GM12878 (cell line): ENCODE measurements at regions not wholly inside any gene's neighbourhood (a gene's known extent, or its start where the extent isn't known, plus 50 kb on each side); places are given as distances from the start of the nearest gene placed in this dataset.

Source experiments
- ATAC-seq: fragments of 200-7000 bp; cut with Tn5 transposase; 3 replicates; pipeline ENCODE4 v1.9.1; 2020; ENCODE audit warnings: mild to moderate bottlenecking, moderate library complexity
- BruUV-seq: library from RNA; stranded (reverse); fragments of 400-500 nt; replicated peaks from 2 replicates; lab custom pipeline; 2021; lab: Mats Ljungman, UMichigan
- CTCF ChIA-PET: fragments of 300-600 bp; sonication (Branson Sonifier 250); formaldehyde crosslinking; extraction: SDS; loops from one replicate; lab custom pipeline; 2021; ENCODE audit warnings: inconsistent platforms; lab: Yijun Ruan, JAX
- POLR2A ChIA-PET: fragments of 350-600 bp; formaldehyde crosslinking; extraction: SDS; loops from one replicate; lab custom pipeline; 2021; ENCODE audit warnings: inconsistent platforms; lab: Charles Lee
- RAD21 ChIA-PET: fragments of 300-600 bp; sonication (Branson Sonifier 250); formaldehyde crosslinking; loops from one replicate; lab custom pipeline; 2023; ENCODE audit warnings: antibody characterized with exemption; ENCODE audit not compliant: unreplicated experiment; lab: Charles Lee
- SMC1A ChIA-PET: fragments of 300-600 bp; sonication (Branson Sonifier 250); formaldehyde crosslinking; loops from one replicate; lab custom pipeline; 2023; ENCODE audit not compliant: unreplicated experiment, uncharacterized antibody; lab: Charles Lee
- DNase-seq: peaks from one replicate; pipeline ENCODE4 v3.0.0-alpha.2; 2011; ENCODE audit warnings: low read depth, low spot score
- FAIRE-seq: peaks from 3 replicates; lab custom pipeline; 2011; peaks lifted over from hg19 to GRCh38; lab: Jason Lieb, UNC
- H2AFZ ChIP-seq: 2 replicates; pipeline ENCODE4 v1.6.0; 2011; ENCODE audit warnings: low read depth, low read length, control low read depth; ENCODE audit not compliant: control insufficient read depth
- H3K27ac ChIP-seq: 2 replicates; pipeline ENCODE4 v1.5.1; 2011; ENCODE audit warnings: control low read depth; ENCODE audit not compliant: control insufficient read depth, insufficient read depth
- H3K27me3 ChIP-seq, 2 experiments: replicated peaks in 1 of 2; 2 replicates each; pipeline versions ENCODE4 v1.6.0 to v1.6.1; 2011; ENCODE audit warnings: low read length in 1 of 2; ENCODE audit not compliant: control insufficient read depth in 2 of 2, insufficient read depth in 2 of 2
- H3K36me3 ChIP-seq, 2 experiments: 2 replicates each; pipeline ENCODE4 v1.5.1; 2011; ENCODE audit warnings: low read length in 1 of 2; ENCODE audit not compliant: control insufficient read depth in 2 of 2, insufficient read depth in 2 of 2
- H3K4me1 ChIP-seq: 2 replicates; pipeline ENCODE4 v1.6.1; 2011; ENCODE audit warnings: mild to moderate bottlenecking, low read length, moderate library complexity, mixed read lengths; ENCODE audit not compliant: control insufficient read depth, insufficient read depth
- H3K4me2 ChIP-seq: 2 replicates; pipeline ENCODE4 v1.6.0; 2011; ENCODE audit warnings: control low read depth; ENCODE audit not compliant: control insufficient read depth, insufficient read depth
- H3K4me3 ChIP-seq: fragments of 200-600 bp; sonication (generic); 2 replicates; pipeline ENCODE4 v1.5.1; 2016
- H3K79me2 ChIP-seq: 2 replicates; pipeline ENCODE4 v1.6.0; 2011; ENCODE audit warnings: low read length; ENCODE audit not compliant: control insufficient read depth, insufficient read depth
- H3K9ac ChIP-seq: 2 replicates; pipeline ENCODE4 v1.8.0; 2011; ENCODE audit warnings: low read length, control low read depth, mixed read lengths; ENCODE audit not compliant: control insufficient read depth, insufficient read depth
- H3K9me3 ChIP-seq: replicated peaks from 3 replicates; pipeline ENCODE4 v1.5.1; 2011; ENCODE audit warnings: mild to moderate bottlenecking, low read length; ENCODE audit not compliant: control insufficient read depth, insufficient read depth
- H4K20me1 ChIP-seq: 2 replicates; pipeline ENCODE4 v1.6.0; 2011; ENCODE audit not compliant: control insufficient read depth, insufficient read depth
- ATF7 ChIP-seq: fragments of 450-650 bp; IDR thresholded peaks from 2 replicates; pipeline ENCODE4 v1.6.1; 2016; ENCODE audit warnings: low read depth, mild to moderate bottlenecking
- BCL3 ChIP-seq: IDR thresholded peaks from 2 replicates; pipeline ENCODE4 v1.6.1; 2011; ENCODE audit warnings: borderline replicate concordance, low read depth, mild to moderate bottlenecking, moderate library complexity, low read length; ENCODE audit not compliant: insufficient read depth, poor library complexity, severe bottlenecking
- PRDM15 ChIP-seq: fragments of 450-650 bp; formaldehyde crosslinking; IDR thresholded peaks from 2 replicates; pipeline ENCODE4 v1.4.0; 2020; ENCODE audit warnings: mild to moderate bottlenecking, moderate library complexity
- SUZ12 ChIP-seq: fragments of 200-600 bp; sonication (generic); IDR thresholded peaks from one replicate; pipeline ENCODE4 v1.6.1; 2018; ENCODE audit warnings: antibody characterized with exemption, mild to moderate bottlenecking; ENCODE audit not compliant: unreplicated experiment
- YBX1 ChIP-seq: fragments of 450-650 bp; IDR thresholded peaks from 2 replicates; pipeline ENCODE4 v1.6.1; 2016; ENCODE audit warnings: antibody characterized with exemption
- ZNF24 ChIP-seq: fragments of 450-650 bp; IDR thresholded peaks from 2 replicates; pipeline ENCODE4 v1.6.1; 2017; ENCODE audit warnings: antibody characterized with exemption, mild to moderate bottlenecking
- WGBS: methylation state at CpG from one replicate; pipeline ENCODE4 v1.1.6; 2016; ENCODE audit warnings: low lambda C conversion rate; ENCODE audit not compliant: insufficient replicate concordance, insufficient coverage; ENCODE audit errors: missing lambda C conversion rate; 5-methylcytosine and 5-hydroxymethylcytosine counted together
- in situ Hi-C: fragments of 300-500 bp; cut with MboI; formaldehyde crosslinking; loops from 9 replicates; pipeline ENCODE4 v1.14.3; 2018; ENCODE audit warnings: mixed read lengths
- intact Hi-C: fragments of 100-400 bp; cut with micrococcal nuclease; formaldehyde crosslinking; loops from one replicate; pipeline ENCODE4 v1.14.2; 2022; ENCODE audit not compliant: unreplicated experiment
- TF ChIP-seq, protein P1 (sequence below): fragments of 450-650 bp; IDR thresholded peaks from 2 replicates; pipeline ENCODE4 v1.6.1; 2017; ENCODE audit warnings: mild to moderate bottlenecking, low read depth, inconsistent platforms; ENCODE audit not compliant: poor library complexity, severe bottlenecking

- FAIRE-seq (no peak), ATAC-seq (no peak; the same call in 2 of the 3 replicates), DNase-seq (no peak)
- in situ Hi-C loops: no loop called here
- TF ChIP-seq ATF7: no peak
- TF ChIP-seq PRDM15: no peak
- no peak for TF ChIP-seq SUZ12
- no peak for TF ChIP-seq YBX1
- TF ChIP-seq BCL3: no peak
- TF ChIP-seq, protein P1, sequence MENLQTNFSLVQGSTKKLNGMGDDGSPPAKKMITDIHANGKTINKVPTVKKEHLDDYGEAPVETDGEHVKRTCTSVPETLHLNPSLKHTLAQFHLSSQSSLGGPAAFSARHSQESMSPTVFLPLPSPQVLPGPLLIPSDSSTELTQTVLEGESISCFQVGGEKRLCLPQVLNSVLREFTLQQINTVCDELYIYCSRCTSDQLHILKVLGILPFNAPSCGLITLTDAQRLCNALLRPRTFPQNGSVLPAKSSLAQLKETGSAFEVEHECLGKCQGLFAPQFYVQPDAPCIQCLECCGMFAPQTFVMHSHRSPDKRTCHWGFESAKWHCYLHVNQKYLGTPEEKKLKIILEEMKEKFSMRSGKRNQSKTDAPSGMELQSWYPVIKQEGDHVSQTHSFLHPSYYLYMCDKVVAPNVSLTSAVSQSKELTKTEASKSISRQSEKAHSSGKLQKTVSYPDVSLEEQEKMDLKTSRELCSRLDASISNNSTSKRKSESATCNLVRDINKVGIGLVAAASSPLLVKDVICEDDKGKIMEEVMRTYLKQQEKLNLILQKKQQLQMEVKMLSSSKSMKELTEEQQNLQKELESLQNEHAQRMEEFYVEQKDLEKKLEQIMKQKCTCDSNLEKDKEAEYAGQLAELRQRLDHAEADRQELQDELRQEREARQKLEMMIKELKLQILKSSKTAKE: no peak
- TF ChIP-seq ZNF24: no peak
- SMC1A ChIA-PET: no interaction called here
- no peaks in the 10 kb centered on the region for H3K27me3 ChIP-seq
- BruUV-seq: no TSS peak
- H3K79me2 ChIP-seq: no peaks in the 10 kb centered on the region
- H3K9ac ChIP-seq: no peak overlapping the region
- H3K9me3 ChIP-seq: no peaks in the 10 kb centered on the region
- no peaks in the 10 kb centered on the region for H3K36me3 ChIP-seq
- CTCF ChIA-PET: no interaction called here
- no peak overlapping the region for H3K4me2 ChIP-seq
- RAD21 ChIA-PET: no interaction called here
- H2AFZ ChIP-seq: no peak overlapping the region
- no peak overlapping the region for H3K4me3 ChIP-seq
- intact Hi-C loops: no loop called here
- no peak overlapping the region for H3K27ac ChIP-seq
- 46% methylated on average over 15 of the region's 15 CpGs for WGBS
- POLR2A ChIA-PET: no interaction called here
- no peaks in the 10 kb centered on the region for H3K4me1 ChIP-seq
- no peaks in the 10 kb centered on the region for H4K20me1 ChIP-seq
Observed at GRCh38 chr21:16279731-16280581, 550.2 kb downstream of the USP25 start.
